Lower leg skin (tissue), 4 donors: ENCODE measurements at regions not wholly inside any gene's neighbourhood (a gene's known extent, or its start where the extent isn't known, plus 50 kb on each side); places are given as distances from the start of the nearest gene placed in this dataset.
"Not testable (repeated sequence)": the region's sequence is repeated elsewhere in the genome, so short reads cannot be mapped to it uniquely, and the experiment has no call there.

Experiments used
- DNase-seq, 2 donors: peaks; one replicate each; pipeline ENCODE4 v3.0.0-alpha.2; 2019; ENCODE audit warnings: low spot score in 2 of 2
- H3K4me3 ChIP-seq: fragments of 200-600 bp; sonication (generic); 2 replicates; pipeline ENCODE4 v1.5.1; 2017; ENCODE audit warnings: mild to moderate bottlenecking, low read depth; ENCODE audit not compliant: poor library complexity, severe bottlenecking
- POLR2A ChIP-seq, 2 donors: fragments of 450-650 bp; IDR thresholded peaks; one replicate each; pipeline ENCODE4 v1.6.1; 2016 to 2017; ENCODE audit warnings: antibody characterized with exemption in 2 of 2, mild to moderate bottlenecking in 1 of 2, moderate library complexity in 1 of 2
- WGBS, 2 donors: methylation state at CpG; one replicate each; pipeline ENCODE4 v1.1.5; 2018; 5-methylcytosine and 5-hydroxymethylcytosine counted together
- intact Hi-C: fragments of 100-400 bp; cut with DNase I; formaldehyde crosslinking; loops from one replicate; pipeline ENCODE4 v1.15.0; 2023; ENCODE audit warnings: low total_unique reads
- TF ChIP-seq, protein P1 (sequence below), 3 donors: fragments of 450-650 bp; IDR thresholded peaks; one replicate each; pipeline ENCODE4 v1.5.1; 2016; ENCODE audit warnings: antibody characterized with exemption in 3 of 3, mild to moderate bottlenecking in 3 of 3, moderate library complexity in 2 of 3

DNA sequence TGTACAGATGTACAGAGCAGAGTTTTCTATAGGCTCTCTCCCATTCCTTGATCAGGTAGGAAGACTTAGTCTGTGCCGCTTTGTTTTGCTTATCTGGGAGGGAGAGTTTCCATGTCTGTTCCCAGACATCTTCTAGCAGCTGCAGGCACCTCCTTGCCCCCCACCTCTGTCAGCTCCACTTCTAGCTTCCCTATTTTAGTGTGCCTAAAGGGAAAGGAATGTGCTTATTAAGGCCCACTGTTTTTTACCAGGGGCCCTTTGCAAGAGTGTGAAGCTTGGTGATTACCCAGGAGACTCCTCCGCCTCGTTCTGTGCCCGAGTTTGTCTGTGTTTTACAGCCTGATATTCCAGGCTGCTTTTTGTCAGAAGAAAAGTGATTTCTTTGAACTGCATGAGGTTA is 1984.4 kb downstream of the OLFM4 start:
- no peak for DNase-seq
- no peak overlapping the region for H3K4me3 ChIP-seq
- intact Hi-C loops = no loop called here
- TF ChIP-seq, protein P1, sequence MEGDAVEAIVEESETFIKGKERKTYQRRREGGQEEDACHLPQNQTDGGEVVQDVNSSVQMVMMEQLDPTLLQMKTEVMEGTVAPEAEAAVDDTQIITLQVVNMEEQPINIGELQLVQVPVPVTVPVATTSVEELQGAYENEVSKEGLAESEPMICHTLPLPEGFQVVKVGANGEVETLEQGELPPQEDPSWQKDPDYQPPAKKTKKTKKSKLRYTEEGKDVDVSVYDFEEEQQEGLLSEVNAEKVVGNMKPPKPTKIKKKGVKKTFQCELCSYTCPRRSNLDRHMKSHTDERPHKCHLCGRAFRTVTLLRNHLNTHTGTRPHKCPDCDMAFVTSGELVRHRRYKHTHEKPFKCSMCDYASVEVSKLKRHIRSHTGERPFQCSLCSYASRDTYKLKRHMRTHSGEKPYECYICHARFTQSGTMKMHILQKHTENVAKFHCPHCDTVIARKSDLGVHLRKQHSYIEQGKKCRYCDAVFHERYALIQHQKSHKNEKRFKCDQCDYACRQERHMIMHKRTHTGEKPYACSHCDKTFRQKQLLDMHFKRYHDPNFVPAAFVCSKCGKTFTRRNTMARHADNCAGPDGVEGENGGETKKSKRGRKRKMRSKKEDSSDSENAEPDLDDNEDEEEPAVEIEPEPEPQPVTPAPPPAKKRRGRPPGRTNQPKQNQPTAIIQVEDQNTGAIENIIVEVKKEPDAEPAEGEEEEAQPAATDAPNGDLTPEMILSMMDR (IDR thresholded peaks at IDR 0.05) = no peak
- TF ChIP-seq POLR2A (IDR thresholded peaks at IDR 0.05) = no peak
- 45 to 64% methylated on average over 4 of the region's 4 CpGs for whole genome bisulfite sequencing, 2 donors

DNA sequence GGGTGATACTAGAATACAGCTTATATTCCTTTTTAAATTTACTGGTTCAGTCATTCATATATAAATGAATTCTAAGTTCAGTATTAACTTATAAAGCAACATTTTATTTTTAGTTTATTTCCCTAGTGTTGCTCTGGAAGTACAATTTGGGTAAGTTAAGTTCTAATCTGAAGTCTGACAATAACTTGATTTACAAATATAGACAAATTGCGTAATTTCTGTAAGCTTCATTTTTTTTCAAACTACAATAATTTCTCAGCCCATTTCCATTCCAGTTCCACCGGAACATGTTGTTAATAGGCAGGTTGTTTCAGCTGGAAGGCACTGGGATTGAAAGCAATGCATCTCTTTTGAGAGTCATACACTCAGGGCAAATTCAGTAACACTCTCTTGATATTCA is 2000.7 kb downstream of the OLFM4 start:
- no peak overlapping the region for H3K4me3 ChIP-seq
- TF ChIP-seq, protein P1 (IDR thresholded peaks at IDR 0.05) = no peak
- no peak for TF ChIP-seq POLR2A (IDR thresholded peaks at IDR 0.05)
- no peak for DNase-seq
- WGBS, 2 donors = 71 to 87% methylated on average over 2 of the region's 2 CpGs
- intact Hi-C loops = no loop called here

DNA sequence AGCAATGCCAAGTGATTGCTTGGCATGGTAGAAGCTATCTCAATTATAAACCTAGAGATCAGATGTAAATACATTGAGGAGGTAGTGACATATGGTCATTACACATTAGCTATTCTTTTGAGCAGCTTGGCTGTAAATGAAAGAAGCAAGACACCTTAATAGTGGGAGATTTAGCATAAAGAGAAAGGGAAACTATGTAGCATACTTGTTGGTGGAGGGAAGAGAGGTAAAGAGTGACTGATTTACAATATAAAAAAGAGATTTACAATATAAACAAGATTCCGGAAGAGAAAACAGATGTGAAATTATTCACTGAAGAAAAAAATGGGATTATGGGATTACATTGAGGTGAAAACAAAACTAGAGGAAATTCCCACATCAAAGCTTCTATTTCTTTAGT is 2009.6 kb downstream of the OLFM4 start:
- TF ChIP-seq POLR2A (IDR thresholded peaks at IDR 0.05) = no peak
- TF ChIP-seq, protein P1 (IDR thresholded peaks at IDR 0.05) = no peak
- no peak overlapping the region for H3K4me3 ChIP-seq
- no peak for DNase-seq
- intact Hi-C loops = no loop called here
- 60 to 76% methylated on average over 1 of the region's 1 CpG for WGBS, 2 donors

DNA sequence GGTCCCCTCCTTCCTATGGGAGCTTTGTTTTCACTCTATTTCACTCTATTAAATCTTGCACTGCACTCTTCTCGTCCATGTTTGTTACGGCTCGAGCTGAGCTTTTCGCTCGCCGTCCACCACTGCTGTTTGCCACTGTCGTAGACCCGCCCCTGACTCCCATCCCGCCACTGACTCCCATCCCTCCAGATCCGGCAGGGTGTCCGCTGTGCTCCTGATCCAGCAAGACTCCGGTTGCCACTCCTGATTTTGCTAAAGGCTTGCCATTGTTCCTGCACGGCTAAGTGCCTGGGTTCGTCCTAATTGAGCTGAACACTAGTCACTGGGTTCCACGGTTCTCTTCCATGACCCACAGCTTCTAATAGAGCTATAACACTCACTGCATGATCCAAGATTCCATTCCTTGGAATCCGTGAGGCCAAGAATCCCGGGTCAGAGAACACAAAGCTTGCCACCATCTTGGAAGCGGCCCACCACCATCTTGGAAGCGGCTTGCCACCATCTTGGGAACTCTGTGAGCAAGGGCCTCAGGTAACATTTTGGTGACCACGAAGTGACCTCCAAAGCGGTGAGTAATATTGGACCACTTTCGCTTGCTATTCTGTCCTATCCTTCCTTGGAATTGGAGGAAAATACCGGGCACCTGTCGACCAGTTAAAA is 2025.4 kb downstream of the OLFM4 start:
- H3K4me3 ChIP-seq, DNase-seq, intact Hi-C loops: not testable (repeated sequence)
- WGBS, 2 donors = 92 to 95% methylated on average over 24 of the region's 24 CpGs

DNA sequence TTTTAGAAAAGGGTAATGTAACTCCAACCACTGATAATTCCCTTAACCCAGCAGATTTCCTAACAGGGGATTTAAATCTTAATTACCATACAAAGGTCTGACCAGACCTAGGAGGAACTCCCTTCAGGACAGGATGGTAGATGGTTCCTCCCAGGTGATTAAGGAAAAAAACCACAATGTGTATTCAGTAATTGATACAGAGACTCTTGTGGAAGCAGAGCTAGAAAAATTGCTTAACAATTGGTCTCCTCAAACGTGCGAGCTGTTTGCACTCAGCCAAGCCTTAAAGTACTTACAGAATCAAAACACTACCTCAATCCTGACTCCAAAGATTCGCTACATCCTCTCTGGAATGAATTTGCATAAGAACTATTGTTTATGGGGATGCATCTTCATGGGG is 2027.1 kb downstream of the OLFM4 start:
- WGBS, 2 donors = 93% methylated on average over 3 of the region's 3 CpGs
- DNase-seq, H3K4me3 ChIP-seq, intact Hi-C loops: not testable (repeated sequence)

DNA sequence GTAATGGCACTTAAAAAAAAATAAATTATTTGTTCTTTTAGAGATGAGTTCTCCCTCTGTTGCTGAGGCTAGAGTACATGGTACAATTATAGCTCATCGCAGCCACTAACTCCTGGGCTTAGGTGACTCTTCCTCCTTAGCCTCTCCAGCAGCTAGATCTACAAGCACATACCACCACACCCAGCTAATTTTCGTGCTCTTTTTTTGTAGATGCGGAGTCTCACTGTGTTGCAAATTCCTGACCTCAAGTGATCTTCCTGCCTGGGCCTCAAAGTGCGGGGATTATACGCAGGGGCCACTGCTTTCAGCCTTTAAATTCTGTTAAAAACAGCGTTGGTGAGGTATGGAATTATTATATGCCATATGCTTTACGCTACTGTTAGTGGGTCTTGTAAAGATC is 2034.0 kb downstream of the OLFM4 start:
- no peak for DNase-seq
- H3K4me3 ChIP-seq = no peak overlapping the region
- no peak for TF ChIP-seq POLR2A (IDR thresholded peaks at IDR 0.05)
- TF ChIP-seq, protein P1 (IDR thresholded peaks at IDR 0.05) = no peak
- intact Hi-C loops = no loop called here
- 88 to 91% methylated on average over 7 of the region's 7 CpGs for WGBS, 2 donors

DNA sequence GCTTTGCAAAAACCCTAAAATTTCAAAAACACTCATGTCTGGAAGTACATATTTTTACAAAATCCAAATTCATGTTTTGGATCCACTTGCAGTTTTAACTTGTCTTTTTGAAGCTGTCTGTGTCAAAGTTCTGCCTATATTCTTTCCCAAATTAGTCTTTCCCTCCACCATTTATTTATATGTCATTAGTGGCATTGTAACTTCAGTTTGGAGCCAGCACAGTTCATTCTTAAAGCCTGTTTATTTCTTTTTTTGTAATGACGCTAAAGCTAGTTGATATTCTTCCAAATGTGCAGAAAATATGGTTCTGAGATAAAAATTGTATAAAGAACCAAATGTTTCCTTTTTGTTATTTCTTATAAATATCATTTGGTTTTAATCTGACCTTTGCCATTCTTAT is 2039.3 kb downstream of the OLFM4 start:
- H3K4me3 ChIP-seq = no peak overlapping the region
- TF ChIP-seq, protein P1 (IDR thresholded peaks at IDR 0.05) = no peak
- no peak for TF ChIP-seq POLR2A (IDR thresholded peaks at IDR 0.05)
- DNase-seq = no peak
- intact Hi-C loops = no loop called here
- WGBS, 2 donors = 54 to 55% methylated on average over 1 of the region's 1 CpG
